GM19395 (cell line): ENCODE measurements at regions not wholly inside any gene's neighbourhood (a gene's known extent, or its start where the extent isn't known, plus 50 kb on each side); places are given as distances from the start of the nearest gene placed in this dataset.

Source experiments
- ATAC-seq: cut with Tn5 transposase; IDR thresholded peaks from one replicate; pipeline ENCODE4 v1.9.1; 2021; ENCODE audit warnings: mild to moderate bottlenecking, moderate library complexity; ENCODE audit not compliant: unreplicated experiment

DNA sequence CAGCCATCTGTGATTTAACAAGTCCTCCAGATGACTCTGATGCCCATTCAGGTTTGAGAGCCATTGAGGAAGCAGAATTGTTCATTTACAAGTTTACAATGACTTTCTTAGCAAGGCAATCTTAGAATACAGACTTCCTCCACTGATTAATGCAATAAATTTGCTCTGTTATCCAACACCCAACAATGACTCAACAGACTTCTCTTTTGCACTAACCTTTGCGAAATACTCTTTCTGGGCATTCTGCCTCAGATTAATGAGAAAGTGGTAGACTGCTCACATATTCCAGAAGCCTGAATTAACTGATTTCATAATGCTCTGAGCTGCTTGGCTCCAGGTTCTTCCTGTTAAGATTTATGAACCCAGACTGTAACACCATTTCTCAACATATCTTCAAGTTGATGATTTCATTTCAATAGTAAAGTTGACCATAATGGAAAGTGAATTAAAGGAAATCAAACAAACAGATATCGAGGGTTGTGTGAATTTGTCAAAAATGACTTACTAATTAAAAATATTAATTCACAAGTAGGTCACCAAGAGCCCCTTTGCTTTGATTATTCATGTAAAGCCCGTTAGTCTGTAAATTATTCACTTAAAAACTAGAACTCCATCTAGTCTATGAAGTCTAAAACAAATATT, 70.5 kb upstream of the BLID start:
- no peak for ATAC-seq

DNA sequence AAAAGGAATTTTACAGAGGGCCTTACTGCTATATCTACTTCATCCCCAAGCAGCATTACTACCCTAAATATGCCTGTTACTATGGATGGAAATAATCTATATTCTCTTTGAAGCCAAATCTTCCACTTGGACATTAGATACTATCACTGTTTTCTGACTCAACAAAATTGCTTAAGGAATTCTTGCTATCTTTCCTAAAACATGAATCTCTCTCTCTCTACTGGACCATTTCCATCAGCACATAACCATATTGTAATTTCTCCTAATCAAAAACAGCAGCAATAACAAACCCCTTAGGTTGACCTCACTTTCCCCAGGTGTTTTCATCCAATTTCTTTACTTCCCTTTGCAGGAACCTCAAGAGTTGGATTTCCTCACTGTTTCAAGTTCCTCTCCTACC, 67.9 kb upstream of the BLID start:
- ATAC-seq = no peak

DNA sequence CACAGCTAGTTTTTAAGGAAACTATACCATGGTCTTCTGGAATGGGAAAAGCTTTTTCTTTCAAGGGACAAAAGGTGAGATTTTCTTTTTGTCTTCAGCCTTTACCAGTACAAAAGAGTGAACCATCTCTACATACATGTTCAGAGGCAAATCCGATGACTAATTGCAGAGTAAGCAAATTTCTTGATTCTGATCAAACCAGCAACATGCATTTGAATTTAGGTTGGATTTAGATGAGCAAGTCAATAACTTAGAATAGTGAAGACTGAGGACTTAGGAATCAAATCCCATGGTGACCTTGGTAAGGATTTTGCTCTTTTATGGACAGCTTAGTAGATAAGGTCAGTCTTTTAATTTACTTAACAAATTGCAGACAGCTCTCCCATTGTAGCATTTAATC, 65.9 kb upstream of the BLID start:
- no peak for ATAC-seq

DNA sequence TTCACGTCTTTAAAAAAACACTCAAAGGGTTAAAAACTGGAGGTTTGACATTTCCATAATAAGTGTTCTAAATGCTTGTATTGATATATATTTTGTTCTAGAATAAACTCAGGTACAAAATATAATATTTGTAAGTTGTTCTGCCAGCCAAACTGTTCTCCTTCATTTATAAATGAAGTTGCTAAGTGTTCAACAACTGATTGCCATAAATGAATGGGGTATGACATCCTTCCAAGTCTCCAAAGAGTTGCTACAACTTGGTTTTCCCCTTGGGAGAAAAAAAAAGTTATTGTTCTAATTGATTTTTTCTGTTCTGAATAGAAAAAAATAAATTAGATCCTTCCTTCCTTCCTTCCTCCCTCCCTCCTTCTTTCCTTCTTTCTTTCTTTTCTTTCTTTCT, 65.4 kb upstream of the BLID start:
- ATAC-seq = no peak

DNA sequence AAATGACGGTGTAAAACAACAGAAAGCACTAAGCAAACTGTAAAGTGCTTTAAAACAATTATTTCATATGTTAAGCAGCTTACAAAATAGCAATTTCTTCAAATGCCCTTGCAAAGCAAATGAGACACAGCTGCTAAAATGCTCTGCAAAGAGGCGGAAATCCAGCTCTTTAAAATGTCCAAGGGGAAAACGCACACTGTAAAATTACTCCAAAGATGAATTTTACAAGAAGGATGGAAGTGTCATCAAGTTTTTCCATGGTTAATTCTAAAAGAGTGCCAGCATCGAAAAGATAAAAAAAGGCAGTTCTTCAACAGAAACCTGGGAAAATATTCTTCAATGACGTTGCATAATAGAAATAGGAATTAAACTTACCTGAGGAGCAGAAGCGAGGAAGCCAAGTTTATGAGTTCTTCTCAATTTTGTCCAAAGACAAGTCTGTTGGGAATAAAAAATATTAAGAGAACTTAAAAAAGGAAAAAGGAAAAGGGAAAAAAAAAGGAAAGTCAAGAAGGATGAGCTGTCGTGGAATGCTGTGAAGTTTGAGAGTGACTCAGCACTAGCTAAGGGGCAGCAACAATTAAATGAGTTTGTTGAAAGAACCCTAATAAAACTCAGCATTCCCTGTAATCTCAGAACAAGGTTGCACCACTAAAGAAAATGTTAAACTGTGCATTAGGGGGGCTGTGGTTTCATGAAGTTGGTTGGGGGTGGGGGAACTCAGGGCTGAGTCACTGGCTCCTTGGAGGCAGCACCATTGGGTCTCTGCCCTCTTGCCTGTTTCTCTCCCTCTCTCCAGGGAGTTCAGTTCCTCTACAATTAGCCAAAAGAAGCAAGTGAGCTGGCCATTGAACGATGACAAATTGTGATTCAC, 64.2 kb upstream of the BLID start:
- no peak for ATAC-seq

DNA sequence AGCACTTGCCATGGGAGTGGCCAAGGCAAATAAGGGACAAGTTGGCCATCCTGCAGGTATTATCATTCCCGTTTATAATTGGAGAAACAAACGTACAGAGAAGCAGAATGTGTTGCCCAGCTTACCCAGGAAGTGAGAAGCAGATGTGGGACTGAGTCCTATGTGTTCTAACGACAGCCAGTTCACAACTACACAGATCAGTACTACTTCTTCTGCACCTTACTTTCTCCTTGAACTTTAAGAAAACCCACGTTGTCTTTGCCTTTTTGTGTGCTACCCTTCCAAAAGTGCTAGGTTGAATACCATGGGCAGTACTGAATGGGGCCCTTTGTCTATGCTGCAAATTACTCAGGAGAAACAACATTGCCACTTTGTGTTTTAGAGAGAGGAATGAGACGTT, 62.8 kb upstream of the BLID start:
- ATAC-seq = no peak

DNA sequence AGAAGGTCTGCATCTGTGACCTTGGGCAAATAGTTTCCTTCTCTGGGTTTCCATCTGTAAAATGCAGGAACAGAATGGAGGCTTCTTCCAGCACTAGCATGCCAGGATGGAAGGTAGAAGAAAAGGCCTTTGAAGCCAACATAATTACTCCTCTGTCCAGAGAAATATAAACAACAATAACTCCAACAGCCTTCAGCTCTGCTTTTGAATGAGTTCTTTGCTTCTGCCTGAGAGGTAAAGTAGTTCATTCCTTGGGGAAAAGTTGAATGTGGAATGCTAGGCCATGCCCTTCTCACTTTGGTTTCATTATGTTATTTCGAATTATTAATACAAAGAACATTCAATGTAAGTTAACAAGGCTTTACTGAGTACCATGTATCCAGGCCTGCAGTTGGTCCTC, 61.2 kb upstream of the BLID start:
- no peak for ATAC-seq

DNA sequence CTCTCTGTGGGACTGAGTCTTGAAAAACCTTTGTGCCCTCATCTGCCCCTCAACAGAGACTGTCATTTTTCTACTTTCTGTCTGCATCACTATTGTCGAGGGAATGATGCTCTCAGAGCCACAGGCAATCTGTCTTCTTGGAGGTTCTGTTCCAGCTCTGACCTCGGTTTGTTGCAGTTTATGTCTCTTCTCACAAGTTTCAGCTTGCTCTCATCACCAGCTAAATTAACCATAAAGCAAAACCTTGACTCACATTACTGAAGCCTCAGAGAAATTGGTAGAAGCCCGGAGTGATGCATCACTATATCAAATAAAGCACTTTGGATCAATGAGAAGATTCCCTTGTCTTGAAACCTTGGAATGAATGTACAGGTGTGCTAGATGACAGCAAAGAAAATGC, 60.6 kb upstream of the BLID start:
- no peak for ATAC-seq

DNA sequence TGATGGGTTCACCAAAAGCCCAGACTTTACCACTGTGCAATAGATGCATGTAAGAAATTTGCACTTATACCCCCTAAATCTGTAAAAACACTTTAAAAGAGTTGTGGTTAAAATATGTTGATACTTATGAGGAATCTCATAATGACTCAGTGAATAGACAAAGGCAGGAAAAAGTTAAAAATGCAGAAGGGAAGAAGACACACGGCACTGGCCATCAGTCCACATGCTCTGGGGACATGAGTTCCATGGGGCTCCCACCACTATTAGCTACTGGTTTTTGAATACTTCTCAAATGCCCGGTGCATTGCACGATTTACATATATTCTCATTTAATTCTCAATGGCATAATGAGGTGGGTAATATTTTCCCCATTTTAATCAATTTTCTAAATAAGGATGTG, 59.3 kb upstream of the BLID start:
- ATAC-seq = no peak

DNA sequence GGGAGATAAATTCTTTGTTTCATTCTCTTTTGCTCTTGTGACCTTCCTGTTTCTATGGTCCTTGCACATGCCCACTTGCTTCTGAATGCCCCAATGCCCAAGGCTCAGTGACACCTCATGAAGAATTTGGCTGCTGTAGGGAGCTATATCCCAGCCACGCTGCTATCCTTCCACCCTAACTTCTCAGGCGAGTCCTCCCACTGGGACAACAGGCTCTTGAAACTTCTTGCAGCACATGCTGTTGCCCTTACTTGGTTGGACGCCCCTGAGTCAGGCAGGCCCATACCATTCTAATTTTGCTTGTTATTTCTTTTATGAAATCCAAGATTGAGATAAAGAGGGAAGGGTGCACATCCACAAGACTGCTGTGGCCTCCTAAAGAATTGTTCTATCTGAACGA, 57.6 kb upstream of the BLID start:
- no peak for ATAC-seq

DNA sequence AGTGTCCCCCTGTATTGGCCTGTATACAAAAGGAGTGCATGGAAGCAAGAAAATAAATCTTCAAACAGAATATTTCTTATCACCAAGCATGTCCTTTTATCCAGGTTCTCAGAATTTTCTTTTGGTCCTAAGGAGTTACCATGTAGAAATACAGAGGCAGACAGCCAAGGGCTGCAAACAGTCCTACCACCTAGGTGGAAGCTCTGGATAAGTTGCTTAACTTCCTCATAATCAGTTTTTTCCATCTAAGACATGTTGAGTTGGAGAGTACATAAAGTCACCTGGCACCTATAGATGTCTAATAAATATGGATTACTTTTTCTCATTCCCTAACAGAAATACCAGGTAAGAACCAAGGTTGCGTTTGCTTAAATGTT, 57.0 kb upstream of the BLID start:
- ATAC-seq = no peak

DNA sequence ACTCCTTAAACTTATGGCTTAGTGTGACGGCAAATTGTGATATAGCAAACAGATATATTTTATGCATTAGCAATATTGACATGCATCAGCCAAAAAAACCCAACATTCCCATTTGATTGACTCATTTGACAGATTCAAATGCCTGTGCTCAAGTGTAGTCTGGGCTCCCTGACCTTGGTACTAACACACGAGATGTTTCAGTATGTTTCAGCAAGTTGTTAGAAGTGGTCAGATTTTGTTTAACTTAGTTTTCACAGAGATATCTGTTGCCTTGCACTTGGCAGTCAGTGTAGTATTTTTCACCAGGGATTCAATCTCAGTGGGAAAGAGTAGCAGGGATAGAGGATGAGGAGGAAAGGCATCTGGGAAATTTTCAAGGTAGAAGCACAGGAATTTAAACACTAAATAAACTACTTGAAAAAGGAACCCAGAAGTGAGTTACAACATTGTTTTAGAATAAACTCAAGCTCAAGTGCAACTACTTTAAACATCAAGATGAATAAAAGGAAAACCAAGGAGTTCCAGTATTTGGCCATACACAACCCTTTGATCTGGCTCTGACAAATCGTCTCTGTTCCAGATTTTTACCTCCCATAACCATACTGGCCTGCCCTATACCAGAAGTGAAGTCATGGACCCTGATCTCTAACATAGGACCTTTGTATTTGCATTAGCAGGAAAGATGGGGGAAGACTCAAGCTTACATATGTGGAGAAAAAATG, 56.5 kb upstream of the BLID start:
- no peak for ATAC-seq

DNA sequence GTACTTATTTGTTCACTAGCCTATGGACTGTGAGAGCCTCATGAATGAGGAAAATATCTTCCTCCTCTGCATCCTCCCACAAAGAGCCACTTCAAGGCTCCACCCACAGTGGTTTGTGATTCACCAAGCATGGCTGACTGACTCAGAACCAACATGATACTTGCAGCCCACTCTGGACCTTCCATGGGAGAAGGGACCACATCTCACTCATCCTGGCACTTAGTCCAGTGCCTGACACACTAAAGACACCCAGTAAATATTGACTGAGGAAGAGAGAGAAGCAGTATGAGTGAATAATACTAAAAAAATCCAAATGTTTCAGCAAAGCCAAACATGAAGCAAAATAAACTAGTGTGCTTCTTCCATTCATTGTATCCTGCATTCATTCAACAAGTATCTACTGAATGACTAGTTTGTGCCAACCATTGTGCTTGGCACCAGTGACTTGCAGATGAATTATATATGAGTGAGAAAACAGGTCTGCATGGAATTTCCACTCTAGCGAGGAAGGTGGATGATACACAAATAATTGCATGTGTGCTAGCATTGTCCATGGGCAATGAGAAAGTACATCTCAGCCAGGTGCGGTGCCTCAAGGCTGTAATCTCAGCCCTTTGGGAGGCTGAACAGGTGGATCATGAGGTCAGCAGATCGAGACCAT, 54.9 kb upstream of the BLID start:
- no peak for ATAC-seq

DNA sequence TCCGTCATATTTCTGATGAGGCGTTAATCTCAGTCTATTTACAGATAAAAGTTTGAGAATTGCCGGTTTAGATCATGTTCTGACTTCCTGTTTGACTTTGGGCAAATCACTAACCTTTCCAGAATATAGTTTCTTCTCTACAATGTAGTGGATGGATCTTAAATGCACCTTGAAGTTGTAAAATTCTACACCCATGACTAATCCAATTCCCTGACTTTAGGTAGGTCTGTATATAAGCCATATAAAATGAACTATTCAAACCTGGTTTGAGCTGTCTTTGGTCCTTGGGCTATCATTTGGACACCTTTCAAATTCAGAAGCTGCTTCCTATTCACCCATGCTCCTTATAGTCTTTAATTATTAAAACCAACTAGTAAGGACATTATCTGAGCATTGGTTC, 52.2 kb upstream of the BLID start:
- ATAC-seq = no peak

DNA sequence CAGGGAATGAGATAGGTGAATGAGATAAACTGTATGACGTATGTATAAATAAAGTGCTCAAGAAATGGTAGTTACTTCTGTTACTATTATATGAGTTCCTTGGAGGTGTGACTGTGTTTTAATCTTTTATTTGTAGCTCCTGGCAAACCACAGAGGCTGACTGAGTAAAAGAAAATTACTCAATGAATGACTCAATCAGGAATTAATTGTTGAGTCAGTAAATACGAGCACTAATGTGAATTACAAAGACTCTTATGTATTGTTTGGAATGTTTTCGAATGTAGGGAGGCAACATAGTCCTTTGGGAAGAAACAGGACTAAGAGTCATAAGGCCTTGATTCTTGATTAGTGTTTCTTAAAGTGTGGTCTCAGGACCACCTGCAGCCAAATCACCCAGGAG, 51.1 kb upstream of the BLID start:
- no peak for ATAC-seq

DNA sequence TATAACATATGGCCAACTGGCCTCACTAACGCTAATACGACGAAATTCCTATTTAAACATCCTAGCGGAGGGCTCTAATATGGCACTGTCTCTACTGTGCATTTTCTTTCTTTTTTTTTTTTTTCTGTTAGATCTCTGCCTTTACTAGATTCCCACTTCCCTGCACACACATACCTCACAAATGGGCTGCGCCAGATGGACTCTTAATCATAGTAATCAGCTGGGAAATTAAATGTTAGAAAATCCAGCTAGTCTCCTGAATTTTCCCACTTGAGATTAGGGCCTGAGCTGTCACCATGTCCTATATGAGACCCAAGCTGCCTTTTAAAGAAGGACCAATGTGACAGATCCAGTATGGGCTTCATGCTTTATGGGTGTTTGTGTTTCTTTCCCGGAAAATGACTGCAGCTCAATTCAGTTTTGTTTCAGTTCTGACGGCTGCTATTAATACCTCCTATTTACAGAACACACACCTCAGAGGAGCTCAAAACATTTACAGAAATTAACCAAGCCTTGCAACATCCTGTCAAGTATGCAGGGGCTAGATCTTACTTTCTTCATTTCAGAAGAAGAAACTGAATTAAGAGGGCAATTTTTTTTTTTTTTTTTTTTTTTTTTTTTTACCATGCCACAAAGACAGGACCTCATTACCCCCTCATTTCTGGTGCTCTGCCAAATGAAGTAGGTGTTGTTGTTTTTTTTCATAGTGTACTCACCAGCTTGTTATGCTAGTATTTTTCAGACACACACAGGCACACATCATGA, 49.8 kb upstream of the BLID start:
- ATAC-seq = no peak
